Epithelial cell of prostate (primary cell): ENCODE measurements at regions not wholly inside any gene's neighbourhood (a gene's known extent, or its start where the extent isn't known, plus 50 kb on each side); places are given as distances from the start of the nearest gene placed in this dataset.

Experiments used
- DNase-seq: peaks from one replicate; pipeline ENCODE4 v3.0.0-alpha.2; 2011; ENCODE audit warnings: low read depth, low spot score
- H3K27ac ChIP-seq: fragments of 450-650 bp; 2 replicates; pipeline ENCODE4 v1.5.1; 2017; ENCODE audit warnings: mild to moderate bottlenecking

- no peak for DNase-seq
- no peak overlapping the region for H3K27ac ChIP-seq
Observed at GRCh38 chr5:120073722-120074121, 390.4 kb upstream of the PRR16 start.

DNA sequence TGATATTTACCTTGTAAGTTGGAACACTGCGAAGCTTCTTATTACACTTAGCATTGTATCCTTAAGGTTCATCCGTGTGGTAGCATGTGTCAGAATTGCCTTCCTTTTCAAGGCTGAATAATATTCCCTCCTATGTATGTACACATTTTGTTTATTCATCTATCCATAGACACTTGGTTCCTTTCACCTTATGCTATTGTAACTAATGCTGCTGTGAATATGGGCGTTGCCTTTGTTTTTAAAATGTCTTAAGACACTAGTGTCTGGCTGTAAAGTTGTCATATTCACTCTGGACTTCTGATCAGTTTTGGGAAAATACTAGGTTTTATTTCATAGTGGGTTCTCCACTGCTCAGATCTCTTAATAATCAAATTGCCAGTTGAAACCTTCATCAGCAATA, 383.3 kb upstream of the PRR16 start:
- DNase-seq: no peak
- H3K27ac ChIP-seq: no peak overlapping the region

GRCh38 chr5:120082316-120083068, 381.6 kb upstream of the PRR16 start:
- no peak for DNase-seq
- H3K27ac ChIP-seq: no peak overlapping the region

GRCh38 chr5:120083851-120084542, 380.1 kb upstream of the PRR16 start:
- H3K27ac ChIP-seq: no peak overlapping the region
- no peak for DNase-seq

DNA sequence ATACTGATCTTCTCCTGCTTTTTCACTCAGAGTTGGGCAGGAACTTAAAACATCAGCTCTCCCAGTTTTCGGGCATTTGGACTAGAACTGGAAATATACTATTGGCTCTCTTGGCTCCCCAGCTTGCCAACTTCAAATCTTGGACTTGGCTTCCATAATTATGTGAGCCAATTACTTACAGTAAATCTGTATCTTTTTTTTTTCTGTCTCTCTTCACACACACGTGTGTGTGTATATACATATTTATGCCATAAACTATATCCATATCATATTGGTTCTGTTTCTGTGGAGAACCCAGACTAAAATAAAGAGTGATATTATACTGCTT, 379.6 kb upstream of the PRR16 start:
- no peak for DNase-seq
- no peak overlapping the region for H3K27ac ChIP-seq

GRCh38 chr5:120086081-120086480, 378.0 kb upstream of the PRR16 start:
- DNase-seq: no peak
- H3K27ac ChIP-seq: no peak overlapping the region

- no peak overlapping the region for H3K27ac ChIP-seq
- no peak for DNase-seq
Observed at GRCh38 chr5:120088412-120088811, 375.7 kb upstream of the PRR16 start.

GRCh38 chr5:120088836-120089235, 375.3 kb upstream of the PRR16 start:
- H3K27ac ChIP-seq: no peak overlapping the region
- no peak for DNase-seq

- H3K27ac ChIP-seq: peak overlapping the region; percentile 13
- DNase-seq: peak; percentile 22
Observed at GRCh38 chr5:120091376-120091948, 372.6 kb upstream of the PRR16 start.

- H3K27ac ChIP-seq: no peak overlapping the region
- DNase-seq: no peak
Observed at GRCh38 chr5:120092649-120093048, 371.5 kb upstream of the PRR16 start.

DNA sequence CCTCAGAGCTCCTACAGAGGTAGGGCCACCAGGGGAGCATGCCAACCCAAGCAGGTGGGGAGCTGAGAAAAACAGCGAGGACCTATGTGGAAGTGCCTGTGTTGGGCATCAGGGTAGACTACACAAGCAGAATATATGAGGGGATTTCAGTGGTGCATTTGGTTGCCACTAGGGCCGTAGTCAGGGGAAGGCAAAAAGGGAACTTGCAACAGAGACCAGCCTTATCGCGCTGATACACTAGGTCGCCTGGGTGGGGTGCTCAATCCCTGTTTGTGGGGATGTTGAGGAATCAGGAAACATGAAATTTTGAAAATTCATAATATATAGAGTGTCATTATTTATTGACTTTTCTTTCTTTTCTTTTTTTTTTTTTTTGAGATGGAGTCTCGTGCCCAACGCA, 370.9 kb upstream of the PRR16 start:
- no peak overlapping the region for H3K27ac ChIP-seq
- DNase-seq: no peak

- H3K27ac ChIP-seq: no peak overlapping the region
- peak; percentile 29 for DNase-seq
Observed at GRCh38 chr5:120096413-120096812, 367.7 kb upstream of the PRR16 start.

GRCh38 chr5:120098426-120098825, 365.7 kb upstream of the PRR16 start:
- no peak for DNase-seq
- H3K27ac ChIP-seq: no peak overlapping the region

DNA sequence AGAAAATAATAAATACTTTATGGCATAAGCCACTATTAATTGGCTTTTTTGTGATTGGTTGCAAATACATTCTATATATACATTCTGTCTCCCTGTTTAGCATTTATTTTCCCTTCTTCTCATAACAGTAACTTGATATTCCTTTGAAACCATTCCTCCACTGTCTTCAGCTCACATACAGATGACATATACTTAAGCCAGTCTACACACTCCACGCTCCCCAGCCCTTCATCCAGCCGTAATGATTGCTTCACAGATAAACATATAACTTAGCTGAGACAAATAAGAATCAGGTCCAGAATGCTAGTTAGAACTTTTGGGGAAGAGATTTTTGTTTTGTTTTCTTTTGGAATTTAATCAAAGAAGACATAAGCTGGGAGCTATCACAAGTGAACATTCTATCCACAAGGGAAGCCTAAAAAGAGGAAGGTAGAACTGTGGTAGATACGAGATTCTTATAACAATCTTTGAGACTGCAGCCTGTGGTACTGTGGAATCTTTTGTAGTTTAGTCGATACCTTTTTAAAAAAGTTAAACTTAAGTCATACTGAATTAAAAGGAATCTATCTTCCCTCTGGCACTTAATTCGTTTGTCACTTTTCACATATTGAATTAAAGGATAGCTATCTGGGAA, 365.1 kb upstream of the PRR16 start:
- no peak overlapping the region for H3K27ac ChIP-seq
- no peak for DNase-seq

GRCh38 chr5:120101771-120102170, 362.3 kb upstream of the PRR16 start:
- H3K27ac ChIP-seq: no peak overlapping the region
- DNase-seq: no peak

DNA sequence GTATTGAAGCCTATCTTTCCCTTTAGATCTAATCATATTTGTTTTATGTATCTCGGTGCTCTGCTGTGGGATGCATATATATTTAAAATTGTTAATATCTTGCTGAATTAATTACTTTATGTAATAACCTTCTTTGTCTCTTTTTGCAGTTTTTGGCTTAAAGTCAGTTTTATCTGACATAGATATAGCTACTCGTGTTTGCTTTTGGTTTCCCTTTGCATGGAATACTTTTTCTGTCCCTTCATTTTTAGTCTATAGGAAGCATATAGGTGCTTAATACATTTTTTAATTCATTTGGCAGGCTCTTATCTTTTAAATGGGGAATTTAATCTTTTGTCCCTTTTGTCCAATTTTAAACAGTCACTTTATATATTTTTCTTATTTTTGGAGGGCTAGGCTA, 360.6 kb upstream of the PRR16 start:
- H3K27ac ChIP-seq: no peak overlapping the region
- DNase-seq: no peak

DNA sequence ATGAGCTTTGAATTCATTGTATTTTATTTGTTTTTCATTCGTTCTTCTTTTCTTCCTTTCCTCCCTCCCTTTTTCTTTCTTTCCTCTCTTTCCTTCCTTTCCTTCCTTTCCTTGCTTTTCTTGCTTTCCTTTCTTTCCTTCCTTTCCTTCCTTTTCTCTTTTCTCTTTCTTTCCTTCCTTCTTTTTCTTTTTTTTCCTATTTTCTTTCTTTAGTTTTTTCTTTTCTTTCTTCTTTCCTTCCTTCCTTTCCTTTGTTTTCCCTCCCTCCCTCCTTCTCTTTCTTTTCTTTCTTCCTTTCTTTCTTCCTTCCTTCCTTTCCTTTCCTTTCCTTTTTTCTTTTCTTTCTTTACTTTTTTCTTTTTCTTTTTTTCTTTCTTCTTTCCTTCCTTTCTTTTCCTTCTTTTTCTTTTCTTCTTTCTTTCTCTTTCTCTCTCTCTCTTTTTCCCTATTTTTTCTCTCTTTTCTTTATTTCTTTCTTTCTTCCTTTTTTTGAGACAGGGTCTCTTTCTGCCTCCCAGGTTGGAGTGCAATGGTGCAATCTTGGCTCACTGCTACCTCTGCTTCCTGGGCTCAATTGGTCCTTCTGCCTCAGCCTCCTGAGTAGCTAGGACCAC, 357.1 kb upstream of the PRR16 start:
- H3K27ac ChIP-seq: no peak overlapping the region
- no peak for DNase-seq

- no peak for DNase-seq
- peak overlapping the region; percentile 56 for H3K27ac ChIP-seq
Observed at GRCh38 chr5:120108586-120109248, 355.4 kb upstream of the PRR16 start.

- no peak overlapping the region for H3K27ac ChIP-seq
- DNase-seq: no peak
Observed at GRCh38 chr5:120122703-120123102, 341.4 kb upstream of the PRR16 start.

DNA sequence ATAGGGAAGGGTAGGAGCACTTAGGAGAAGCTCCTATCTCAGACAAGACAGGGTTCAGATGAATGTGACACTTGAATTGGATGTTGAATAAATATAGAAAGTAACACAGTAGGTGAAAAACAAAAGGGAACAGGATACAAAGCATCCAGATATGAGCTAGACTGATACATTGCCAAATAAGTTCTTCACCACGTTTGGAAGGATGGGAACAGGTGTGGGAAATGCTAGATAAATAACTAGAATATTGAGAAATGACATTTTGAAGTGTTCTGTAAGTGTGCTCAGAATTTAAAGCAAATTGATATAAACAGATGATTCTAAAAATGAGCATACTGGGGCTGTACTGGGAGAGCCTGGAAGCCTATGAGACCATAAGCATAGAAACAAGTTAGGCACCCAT, 340.1 kb upstream of the PRR16 start:
- no peak for DNase-seq

More for the DNA sequence above, 340.1 kb upstream of the PRR16 start:
- H3K27ac ChIP-seq: no peak overlapping the region
